MCF 10A (cell line): ENCODE measurements at regions not wholly inside any gene's neighbourhood (a gene's known extent, or its start where the extent isn't known, plus 50 kb on each side); places are given as distances from the start of the nearest gene placed in this dataset.

ENCODE experiments used
- BruUV-seq: library from RNA; stranded (reverse); fragments of 400-500 nt; replicated peaks from 2 replicates; lab custom pipeline; 2021; lab: Mats Ljungman, UMichigan
- CTCF ChIA-PET: fragments of 300-600 bp; sonication (Branson Sonifier 250); formaldehyde crosslinking; extraction: SDS; loops from one replicate; lab custom pipeline; 2021; ENCODE audit warnings: antibody characterized with exemption, inconsistent platforms; lab: Yijun Ruan, JAX
- POLR2A ChIA-PET: fragments of 300-600, 350-650 bp; sonication (Branson Sonifier 250); formaldehyde crosslinking; extraction: SDS; loops from one replicate; lab custom pipeline; 2020; ENCODE audit warnings: antibody characterized with exemption, inconsistent platforms; lab: Yijun Ruan, JAX
- DNase-seq: peaks from one replicate; pipeline ENCODE4 v3.0.0-alpha.2; 2018; ENCODE audit not compliant: unreplicated experiment
- H3K27ac Mint-ChIP-seq: one replicate; pipeline ENCODE4 v1.8.0; 2022; ENCODE audit warnings: mild to moderate bottlenecking, low read depth, mixed read lengths; ENCODE audit not compliant: unreplicated experiment
- H3K27me3 Mint-ChIP-seq: one replicate; pipeline ENCODE4 v1.8.0; 2022; ENCODE audit warnings: mixed read lengths; ENCODE audit not compliant: insufficient read depth, unreplicated experiment
- H3K36me3 Mint-ChIP-seq: one replicate; pipeline ENCODE4 v1.8.0; 2022; ENCODE audit warnings: mild to moderate bottlenecking, moderate library complexity, mixed read lengths; ENCODE audit not compliant: insufficient read depth, unreplicated experiment
- H3K4me1 Mint-ChIP-seq: one replicate; pipeline ENCODE4 v1.8.0; 2022; ENCODE audit warnings: mixed read lengths; ENCODE audit not compliant: insufficient read depth, unreplicated experiment
- H3K4me3 Mint-ChIP-seq: one replicate; pipeline ENCODE4 v1.8.0; 2022; ENCODE audit warnings: mild to moderate bottlenecking, moderate library complexity, mixed read lengths; ENCODE audit not compliant: unreplicated experiment
- H3K9me3 Mint-ChIP-seq: one replicate; pipeline ENCODE4 v1.8.0; 2022; ENCODE audit warnings: mixed read lengths; ENCODE audit not compliant: unreplicated experiment
- intact Hi-C: fragments of 100-400 bp; cut with micrococcal nuclease; formaldehyde crosslinking; loops from 2 replicates; pipeline ENCODE4 v1.14.1; 2022
- TF ChIP-seq, protein P1 (sequence below): fragments of 200-600 bp; IDR thresholded peaks from one replicate; pipeline ENCODE4 v1.8.0; 2022; ENCODE audit warnings: antibody characterized with exemption, mild to moderate bottlenecking; ENCODE audit not compliant: unreplicated experiment

- H3K4me1 Mint-ChIP-seq = no peaks in the 10 kb centered on the region
- H3K4me3 Mint-ChIP-seq = no peak overlapping the region
- TF ChIP-seq, protein P1, sequence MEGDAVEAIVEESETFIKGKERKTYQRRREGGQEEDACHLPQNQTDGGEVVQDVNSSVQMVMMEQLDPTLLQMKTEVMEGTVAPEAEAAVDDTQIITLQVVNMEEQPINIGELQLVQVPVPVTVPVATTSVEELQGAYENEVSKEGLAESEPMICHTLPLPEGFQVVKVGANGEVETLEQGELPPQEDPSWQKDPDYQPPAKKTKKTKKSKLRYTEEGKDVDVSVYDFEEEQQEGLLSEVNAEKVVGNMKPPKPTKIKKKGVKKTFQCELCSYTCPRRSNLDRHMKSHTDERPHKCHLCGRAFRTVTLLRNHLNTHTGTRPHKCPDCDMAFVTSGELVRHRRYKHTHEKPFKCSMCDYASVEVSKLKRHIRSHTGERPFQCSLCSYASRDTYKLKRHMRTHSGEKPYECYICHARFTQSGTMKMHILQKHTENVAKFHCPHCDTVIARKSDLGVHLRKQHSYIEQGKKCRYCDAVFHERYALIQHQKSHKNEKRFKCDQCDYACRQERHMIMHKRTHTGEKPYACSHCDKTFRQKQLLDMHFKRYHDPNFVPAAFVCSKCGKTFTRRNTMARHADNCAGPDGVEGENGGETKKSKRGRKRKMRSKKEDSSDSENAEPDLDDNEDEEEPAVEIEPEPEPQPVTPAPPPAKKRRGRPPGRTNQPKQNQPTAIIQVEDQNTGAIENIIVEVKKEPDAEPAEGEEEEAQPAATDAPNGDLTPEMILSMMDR = no peak
- POLR2A ChIA-PET = no interaction called here
- H3K9me3 Mint-ChIP-seq = peaks cover 18% of the 10 kb centered on the region
- H3K27me3 Mint-ChIP-seq = peaks cover 16% of the 10 kb centered on the region
- CTCF ChIA-PET = no interaction called here
- BruUV-seq = no TSS peak
- intact Hi-C loops = no loop called here
- no peak overlapping the region for H3K27ac Mint-ChIP-seq
- no peak for DNase-seq
- H3K36me3 Mint-ChIP-seq = peaks cover 6% of the 10 kb centered on the region
These were observed 66.8 kb upstream of the NKX1-1 start for GRCh38 chr4:1472911-1473518.

- no peak for DNase-seq
- no peaks in the 10 kb centered on the region for H3K4me1 Mint-ChIP-seq
- H3K9me3 Mint-ChIP-seq = peaks cover 26% of the 10 kb centered on the region
- intact Hi-C loops = no loop called here
- no peak overlapping the region for H3K4me3 Mint-ChIP-seq
- H3K27me3 Mint-ChIP-seq = peaks cover 16% of the 10 kb centered on the region
- POLR2A ChIA-PET = no interaction called here
- peaks cover 6% of the 10 kb centered on the region for H3K36me3 Mint-ChIP-seq
- H3K27ac Mint-ChIP-seq = no peak overlapping the region
- BruUV-seq = no TSS peak
- TF ChIP-seq, protein P1 = no peak
- CTCF ChIA-PET = no interaction called here
These were observed 66.0 kb upstream of the NKX1-1 start for GRCh38 chr4:1472148-1472797.

DNA sequence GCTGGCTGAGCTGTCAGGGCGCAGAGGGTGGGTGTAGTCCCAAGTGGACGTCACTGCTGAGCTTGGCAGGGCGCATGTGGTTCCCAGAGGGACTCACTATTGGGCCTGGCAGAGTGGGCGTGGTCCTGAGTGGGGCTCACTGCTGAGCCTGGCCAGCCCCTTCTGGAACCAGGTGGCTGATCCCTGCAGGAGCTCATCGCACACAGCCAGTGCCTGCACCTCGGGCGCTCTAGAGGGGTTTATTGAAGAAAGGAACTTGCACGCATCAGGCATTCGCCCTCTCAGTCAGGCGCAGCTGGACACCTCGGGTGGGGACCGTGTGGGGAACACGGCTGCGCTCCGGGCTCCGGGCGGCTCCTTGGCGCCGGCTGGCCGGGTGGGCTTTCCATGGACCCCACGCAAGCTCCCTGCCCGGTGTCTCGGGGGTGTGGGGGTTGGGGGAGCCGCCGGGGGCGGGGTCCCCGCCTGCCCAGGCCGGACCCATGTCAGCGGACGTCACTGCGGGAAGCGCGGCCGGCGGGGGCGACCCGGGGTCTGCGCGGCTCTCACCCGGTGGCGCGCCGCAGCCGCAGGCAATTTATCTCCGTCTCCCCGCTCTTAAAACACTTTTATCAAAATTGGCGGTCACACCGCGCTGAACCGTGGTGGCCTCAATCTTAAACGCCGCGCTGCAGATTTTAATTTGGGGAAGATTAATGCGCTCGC, 65.4 kb upstream of the NKX1-1 start:
- peaks cover 16% of the 10 kb centered on the region for H3K27me3 Mint-ChIP-seq
- no TSS peak for BruUV-seq
- intact Hi-C loops = no loop called here
- H3K9me3 Mint-ChIP-seq = peaks cover 27% of the 10 kb centered on the region
- no peak for DNase-seq
- ChIA-PET POLR2A (no interaction called here), CTCF (interaction anchor here (0.6 kb wide), 1 partner anchor 84 kb away, joined by 3 read pairs; no protein-coding TSS in a partner anchor)
- TF ChIP-seq, protein P1 = no peak
- H3K4me1 Mint-ChIP-seq = no peaks in the 10 kb centered on the region
- no peak overlapping the region for H3K4me3 Mint-ChIP-seq
- H3K36me3 Mint-ChIP-seq = peaks cover 6% of the 10 kb centered on the region
- H3K27ac Mint-ChIP-seq = no peak overlapping the region

DNA sequence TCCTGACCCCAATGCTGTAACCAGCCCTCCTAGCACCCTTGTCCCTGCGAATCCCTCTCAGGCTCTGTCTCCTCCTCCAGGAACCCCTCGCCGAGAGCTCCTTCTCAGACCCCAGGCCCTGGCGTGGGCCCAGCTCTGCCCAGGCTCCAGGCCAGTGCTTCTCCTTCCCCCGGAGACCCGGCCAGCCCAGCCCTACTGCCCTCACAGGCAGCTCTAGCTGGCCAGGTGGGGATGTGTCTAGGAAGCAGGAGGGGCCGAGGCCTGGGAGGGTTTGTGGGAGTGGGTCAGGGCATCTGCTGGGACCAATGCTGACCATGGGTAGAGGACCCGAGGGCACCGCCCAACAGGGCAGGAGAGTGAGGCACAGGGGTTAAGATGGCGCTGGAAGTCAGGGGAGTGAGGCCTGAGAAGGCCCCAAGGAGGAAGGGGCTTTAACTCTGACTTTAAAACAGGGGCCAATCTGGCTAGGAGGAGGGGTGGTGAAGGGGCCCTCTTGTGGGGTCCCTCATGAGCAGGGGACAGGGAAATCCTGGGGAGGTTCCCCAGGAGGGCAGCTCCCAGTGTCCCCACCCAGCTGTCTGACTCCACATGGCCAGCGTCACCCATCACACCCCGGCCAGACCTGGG, 64.7 kb upstream of the NKX1-1 start:
- intact Hi-C loops = no loop called here
- TF ChIP-seq, protein P1 = no peak
- peaks cover 24% of the 10 kb centered on the region for H3K9me3 Mint-ChIP-seq
- no peak overlapping the region for H3K4me3 Mint-ChIP-seq
- no peak overlapping the region for H3K27ac Mint-ChIP-seq
- peaks cover 16% of the 10 kb centered on the region for H3K27me3 Mint-ChIP-seq
- BruUV-seq = no TSS peak
- no peaks in the 10 kb centered on the region for H3K4me1 Mint-ChIP-seq
- peaks cover 6% of the 10 kb centered on the region for H3K36me3 Mint-ChIP-seq
- ChIA-PET CTCF (interaction anchor here (0.6 kb wide), 1 partner anchor 83 kb away, joined by 3 read pairs; no protein-coding TSS in a partner anchor), POLR2A (no interaction called here)
- no peak for DNase-seq
